WERI-Rb-1 (cell line): ENCODE measurements at regions not wholly inside any gene's neighbourhood (a gene's known extent, or its start where the extent isn't known, plus 50 kb on each side); places are given as distances from the start of the nearest gene placed in this dataset.

ENCODE experiments used
- DNase-seq: peaks from one replicate; pipeline ENCODE4 v3.0.0-alpha.2; 2020
- H3K27ac ChIP-seq: fragments of 250-450 bp; sonication (Bioruptor Pico); 2 replicates; pipeline ENCODE4 v1.5.1; 2020; ENCODE audit warnings: mild to moderate bottlenecking, moderate library complexity
- H3K27me3 ChIP-seq: fragments of 250-450 bp; sonication (Bioruptor Pico); 2 replicates; pipeline ENCODE4 v1.5.1; 2021; ENCODE audit warnings: mild to moderate bottlenecking, low read depth, moderate library complexity; ENCODE audit not compliant: insufficient read depth, severe bottlenecking
- H3K36me3 ChIP-seq: fragments of 250-450 bp; sonication (Bioruptor Pico); 2 replicates; pipeline ENCODE4 v1.5.1; 2020; ENCODE audit warnings: mild to moderate bottlenecking, moderate library complexity
- H3K4me3 ChIP-seq: 2 replicates; pipeline ENCODE4 v1.5.1; 2011; ENCODE audit warnings: low read depth, mild to moderate bottlenecking, control low read depth, low read length
- H3K9me3 ChIP-seq: fragments of 250-450 bp; sonication (Bioruptor Pico); 2 replicates; pipeline ENCODE4 v1.5.1; 2021; ENCODE audit warnings: mild to moderate bottlenecking, moderate library complexity; ENCODE audit not compliant: severe bottlenecking
- CTCF ChIP-seq: IDR thresholded peaks from 2 replicates; pipeline ENCODE4 v1.5.1; 2011; ENCODE audit warnings: low read depth, mild to moderate bottlenecking, control low read depth, inconsistent platforms, low read length

GRCh38 chr16:11445486-11445885 is 100.2 kb downstream of the RMI2 start:
- no peaks in the 10 kb centered on the region for H3K36me3 ChIP-seq
- DNase-seq, result no peak
- H3K4me3 ChIP-seq, result no peak overlapping the region
- no peaks in the 10 kb centered on the region for H3K27me3 ChIP-seq
- H3K9me3 ChIP-seq, result peaks cover 5% of the 10 kb centered on the region
- H3K27ac ChIP-seq, result no peak overlapping the region
- no peak for TF ChIP-seq CTCF

- DNase-seq, result no peak
- Histone ChIP-seq H3K27ac (no peak overlapping the region), H3K36me3 (no peaks in the 10 kb centered on the region), H3K4me3 (no peak overlapping the region), H3K9me3 (peaks cover under 1% of the 10 kb centered on the region), H3K27me3 (no peaks in the 10 kb centered on the region)
- no peak for TF ChIP-seq CTCF
These were observed 101.4 kb downstream of the RMI2 start for GRCh38 chr16:11446566-11447119.

- H3K27ac ChIP-seq, result no peak overlapping the region
- no peak overlapping the region for H3K4me3 ChIP-seq
- H3K9me3 ChIP-seq, result no peaks in the 10 kb centered on the region
- TF ChIP-seq CTCF, result no peak
- no peaks in the 10 kb centered on the region for H3K27me3 ChIP-seq
- DNase-seq, result no peak
- H3K36me3 ChIP-seq, result no peaks in the 10 kb centered on the region
These were observed 102.0 kb downstream of the RMI2 start for GRCh38 chr16:11447272-11447671.

GRCh38 chr16:11447836-11448235 is 102.6 kb downstream of the RMI2 start:
- no peaks in the 10 kb centered on the region for H3K27me3 ChIP-seq
- no peak for TF ChIP-seq CTCF
- no peaks in the 10 kb centered on the region for H3K9me3 ChIP-seq
- H3K36me3 ChIP-seq, result no peaks in the 10 kb centered on the region
- H3K4me3 ChIP-seq, result no peak overlapping the region
- no peak overlapping the region for H3K27ac ChIP-seq
- no peak for DNase-seq

DNA sequence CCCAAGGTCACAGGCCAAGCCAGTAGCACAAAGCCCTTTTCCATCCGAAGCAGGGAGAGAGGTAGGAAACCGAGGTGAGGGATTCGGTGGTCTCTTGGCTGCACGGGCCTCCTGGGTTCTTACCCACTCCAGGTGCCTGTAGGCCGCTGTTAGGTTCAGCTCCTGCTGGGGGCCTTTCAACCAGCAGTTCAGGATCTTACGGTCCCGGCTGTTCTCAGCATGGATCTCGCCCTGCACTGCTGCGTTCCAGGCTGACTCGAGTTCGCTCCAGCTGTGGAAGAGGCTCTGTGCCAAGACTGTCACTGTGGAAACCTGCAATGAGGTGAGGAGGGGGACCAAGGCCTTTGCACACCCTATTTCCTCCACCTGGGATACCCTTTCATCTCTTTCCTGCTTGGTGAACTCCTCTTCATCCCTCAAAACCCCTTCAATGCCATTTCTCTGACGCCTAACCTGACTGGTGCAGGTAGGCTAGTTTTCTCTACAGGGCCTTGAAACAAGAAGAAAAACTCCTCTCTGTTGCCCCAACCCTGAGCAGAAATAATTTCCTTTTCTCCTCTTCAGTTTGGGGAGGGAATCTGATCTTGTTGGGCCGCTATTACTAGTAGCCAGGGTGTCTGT is 103.6 kb downstream of the RMI2 start:
- TF ChIP-seq CTCF, result no peak
- Histone ChIP-seq H3K27ac (no peak overlapping the region), H3K27me3 (no peaks in the 10 kb centered on the region), H3K9me3 (no peaks in the 10 kb centered on the region), H3K36me3 (no peaks in the 10 kb centered on the region), H3K4me3 (no peak overlapping the region)
- no peak for DNase-seq

- Histone ChIP-seq H3K27me3 (no peaks in the 10 kb centered on the region), H3K9me3 (no peaks in the 10 kb centered on the region), H3K36me3 (no peaks in the 10 kb centered on the region), H3K4me3 (no peak overlapping the region), H3K27ac (no peak overlapping the region)
- no peak for DNase-seq
- no peak for TF ChIP-seq CTCF
These were observed 104.5 kb downstream of the RMI2 start for GRCh38 chr16:11449716-11450115.
